CD4-positive, alpha-beta T cell treated with Interleukin-10 for 1 hour (primary cell): ENCODE measurements at regions not wholly inside any gene's neighbourhood (a gene's known extent, or its start where the extent isn't known, plus 50 kb on each side); places are given as distances from the start of the nearest gene placed in this dataset.
"Not testable (repeated sequence)": the region's sequence is repeated elsewhere in the genome, so short reads cannot be mapped to it uniquely, and the experiment has no call there.

Experiments
- DNase-seq: peaks from one replicate; pipeline ENCODE4 v3.0.0-alpha.2; 2020

- not testable (repeated sequence) for DNase-seq
These were observed 150.9 kb upstream of the TEX13D start for GRCh38 chrX:124181515-124181914.

- no peak for DNase-seq
These were observed 142.0 kb upstream of the TEX13D start for GRCh38 chrX:124190440-124190839.

GRCh38 chrX:124194199-124194598 is 138.3 kb upstream of the TEX13D start:
- DNase-seq = no peak

- DNase-seq = no peak
These were observed 137.6 kb upstream of the TEX13D start for GRCh38 chrX:124194901-124195300.

GRCh38 chrX:124203311-124203710 is 129.1 kb upstream of the TEX13D start:
- no peak for DNase-seq

GRCh38 chrX:124208660-124209059 is 123.8 kb upstream of the TEX13D start:
- DNase-seq = no peak

- no peak for DNase-seq
These were observed 122.5 kb upstream of the TEX13D start for GRCh38 chrX:124209792-124210576.

GRCh38 chrX:124211312-124211942 is 121.0 kb upstream of the TEX13D start:
- DNase-seq = peak; percentile 69

GRCh38 chrX:124212622-124213021 is 119.8 kb upstream of the TEX13D start:
- peak; percentile 39 for DNase-seq

- no peak for DNase-seq
These were observed 116.7 kb upstream of the TEX13D start for GRCh38 chrX:124215786-124216185.

GRCh38 chrX:124216396-124217115 is 115.9 kb upstream of the TEX13D start:
- DNase-seq = no peak

- DNase-seq = peak; percentile 67
These were observed 114.9 kb upstream of the TEX13D start for GRCh38 chrX:124217304-124218251.

GRCh38 chrX:124223524-124223923 is 108.9 kb upstream of the TEX13D start:
- DNase-seq = peak; percentile 39

GRCh38 chrX:124224528-124224927 is 107.9 kb upstream of the TEX13D start:
- no peak for DNase-seq

GRCh38 chrX:124226129-124226528 is 106.3 kb upstream of the TEX13D start:
- peak; percentile 21 for DNase-seq

- DNase-seq = no peak
These were observed 103.6 kb upstream of the TEX13D start for GRCh38 chrX:124228849-124229248.

GRCh38 chrX:124229374-124229773 is 103.1 kb upstream of the TEX13D start:
- no peak for DNase-seq

GRCh38 chrX:124230655-124231450 is 101.6 kb upstream of the TEX13D start:
- DNase-seq = no peak

- DNase-seq = no peak
These were observed 101.1 kb upstream of the TEX13D start for GRCh38 chrX:124231451-124231759.

GRCh38 chrX:124232523-124233201 is 99.8 kb upstream of the TEX13D start:
- DNase-seq = no peak

GRCh38 chrX:124234348-124234747 is 98.1 kb upstream of the TEX13D start:
- no peak for DNase-seq
